ENCODE measurements at regions not wholly inside any gene's neighbourhood (a gene's known extent, or its start where the extent isn't known, plus 50 kb on each side); places are given as distances from the start of the nearest gene placed in this dataset.

- H3K27me3 ChIP-seq (ENCODE audit: control insufficient read depth, insufficient read depth, low read length), result no peaks in the 10 kb centered on the region
- POLR2A ChIA-PET, result no interaction called here
- CTCF ChIA-PET, result no interaction called here
- DNase-seq (ENCODE audit: low read depth), result no peak
- H3K4me3 ChIP-seq (ENCODE audit: low read depth, low read length), result no peak overlapping the region
- TF ChIP-seq CTCF (IDR thresholded peaks at IDR 0.05; ENCODE audit: insufficient read depth, low read depth, low read length), result no peak
- H3K36me3 ChIP-seq (ENCODE audit: control insufficient read depth, insufficient read depth, low read length), result no peaks in the 10 kb centered on the region
Measured at GRCh38 chr14:25178255-25178654, 128.3 kb upstream of the STXBP6 start.

- ChIA-PET CTCF (interaction anchor here (0.8 to 3.6 kb wide), 16 partner anchors 9 to 447 kb away, joined by 3 to 32 read pairs (median 4); partner anchors contain the start of gene STXBP6), POLR2A (no interaction called here)
- Histone ChIP-seq H3K4me3 (ENCODE audit: low read depth, low read length) (no peak overlapping the region), H3K27me3 (ENCODE audit: control insufficient read depth, insufficient read depth, low read length) (no peaks in the 10 kb centered on the region), H3K36me3 (ENCODE audit: control insufficient read depth, insufficient read depth, low read length) (no peaks in the 10 kb centered on the region)
- TF ChIP-seq CTCF (IDR thresholded peaks at IDR 0.05; ENCODE audit: insufficient read depth, low read depth, low read length), result peak; percentile 72
- DNase-seq (ENCODE audit: low read depth), result no peak
Measured at GRCh38 chr14:25150934-25151790, 101.2 kb upstream of the STXBP6 start.

GRCh38 chr14:25150401-25150800, 100.5 kb upstream of the STXBP6 start:
- Histone ChIP-seq H3K27me3 (ENCODE audit: control insufficient read depth, insufficient read depth, low read length) (no peaks in the 10 kb centered on the region), H3K36me3 (ENCODE audit: control insufficient read depth, insufficient read depth, low read length) (no peaks in the 10 kb centered on the region), H3K4me3 (ENCODE audit: low read depth, low read length) (no peak overlapping the region)
- ChIA-PET POLR2A (no interaction called here), CTCF (interaction anchor here (0.8 to 3.6 kb wide), 6 partner anchors 15 to 441 kb away, joined by 3 to 32 read pairs (median 5); partner anchors contain the start of gene STXBP6)
- no peak for TF ChIP-seq CTCF (IDR thresholded peaks at IDR 0.05; ENCODE audit: insufficient read depth, low read depth, low read length)
- no peak for DNase-seq (ENCODE audit: low read depth)

- Histone ChIP-seq H3K4me3 (ENCODE audit: low read depth, low read length) (no peak overlapping the region), H3K36me3 (ENCODE audit: control insufficient read depth, insufficient read depth, low read length) (no peaks in the 10 kb centered on the region), H3K27me3 (ENCODE audit: control insufficient read depth, insufficient read depth, low read length) (no peaks in the 10 kb centered on the region; the same call in 1 of the 2 replicates)
- POLR2A ChIA-PET, result no interaction called here
- CTCF ChIA-PET, result interaction anchor here (1.4 kb wide), 1 partner anchor 11 kb away, joined by 3 read pairs; no protein-coding TSS in a partner anchor
- TF ChIP-seq CTCF (IDR thresholded peaks at IDR 0.05; ENCODE audit: insufficient read depth, low read depth, low read length), result no peak
- no peak for DNase-seq (ENCODE audit: low read depth)
Measured at GRCh38 chr14:25140411-25140810, 90.5 kb upstream of the STXBP6 start.

- POLR2A ChIA-PET, result no interaction called here
- Histone ChIP-seq H3K4me3 (ENCODE audit: low read depth, low read length) (no peak overlapping the region), H3K27me3 (ENCODE audit: control insufficient read depth, insufficient read depth, low read length) (peaks cover 6% of the 10 kb centered on the region), H3K36me3 (ENCODE audit: control insufficient read depth, insufficient read depth, low read length) (no peaks in the 10 kb centered on the region)
- CTCF ChIA-PET, result interaction anchor here (7.4 kb wide), 1 partner anchor 331 kb away, joined by 80 read pairs; no protein-coding TSS in a partner anchor
- no peak for DNase-seq (ENCODE audit: low read depth)
- TF ChIP-seq CTCF (IDR thresholded peaks at IDR 0.05; ENCODE audit: insufficient read depth, low read depth, low read length), result no peak
Measured at GRCh38 chr14:25136811-25137210, 86.9 kb upstream of the STXBP6 start.
